CD4-positive, CD25-positive, alpha-beta regulatory T cell (primary cell): ENCODE measurements at regions not wholly inside any gene's neighbourhood (a gene's known extent, or its start where the extent isn't known, plus 50 kb on each side); places are given as distances from the start of the nearest gene placed in this dataset.

Experiments used
- ATAC-seq, 2 donors: fragments of 150-1000 bp; cut with Tn5 transposase; one replicate each; pipeline ENCODE4 v1.10.0; 2021; ENCODE audit warnings: low read depth in 2 of 2, moderate number of reproducible peaks in 2 of 2, moderate library complexity in 1 of 2
- DNase-seq, 3 donors: peaks; one replicate each; pipeline versions ENCODE4 v3.0.0 to v3.0.0-alpha.2; 2012 to 2022; ENCODE audit warnings: mixed read lengths in 1 of 3
- H3K27ac ChIP-seq: one replicate; pipeline ENCODE4 v1.7.0; 2013; ENCODE audit warnings: mild to moderate bottlenecking, low read length; ENCODE audit not compliant: insufficient read depth, poor library complexity, severe bottlenecking
- H3K27me3 ChIP-seq: one replicate; pipeline ENCODE4 v1.7.0; 2013; ENCODE audit warnings: low read length; ENCODE audit not compliant: control insufficient read depth, insufficient read depth
- H3K36me3 ChIP-seq: one replicate; pipeline ENCODE4 v1.7.0; 2013; ENCODE audit warnings: mild to moderate bottlenecking, low read length, moderate library complexity; ENCODE audit not compliant: control insufficient read depth, insufficient read depth
- H3K4me1 ChIP-seq: 2 replicates; pipeline ENCODE4 v1.7.0; 2013; ENCODE audit warnings: mild to moderate bottlenecking, low read length; ENCODE audit not compliant: insufficient read depth, control insufficient read depth, poor library complexity, severe bottlenecking
- H3K4me3 ChIP-seq: one replicate; pipeline ENCODE4 v1.7.0; 2013; ENCODE audit warnings: low read depth, mild to moderate bottlenecking, low read length, moderate library complexity
- H3K9me3 ChIP-seq, 2 experiments: 1 replicate in 1 of 2; 2 replicates in 1 of 2; pipeline ENCODE4 v1.7.0; 2013; ENCODE audit warnings: low read length in 2 of 2, mild to moderate bottlenecking in 1 of 2, moderate library complexity in 1 of 2; ENCODE audit not compliant: control insufficient read depth in 2 of 2
- H3K27ac Mint-ChIP-seq, 3 donors: one replicate each; pipeline ENCODE4 v1.8.0; 2020 to 2022; ENCODE audit warnings: mild to moderate bottlenecking in 3 of 3, mixed read lengths in 3 of 3, moderate library complexity in 2 of 3
- H3K27me3 Mint-ChIP-seq: one replicate; pipeline ENCODE4 v1.8.0; 2022; ENCODE audit warnings: mild to moderate bottlenecking, mixed read lengths
- H3K36me3 Mint-ChIP-seq: one replicate; pipeline ENCODE4 v1.8.0; 2020; ENCODE audit warnings: mixed read lengths
- H3K4me1 Mint-ChIP-seq, 4 donors: one replicate each; pipeline ENCODE4 v1.8.0; 2020 to 2022; ENCODE audit warnings: mixed read lengths in 4 of 4, mild to moderate bottlenecking in 1 of 4
- H3K4me3 Mint-ChIP-seq, 4 donors: one replicate each; pipeline ENCODE4 v1.8.0; 2020 to 2022; ENCODE audit warnings: mild to moderate bottlenecking in 4 of 4, mixed read lengths in 4 of 4, moderate library complexity in 3 of 4
- H3K9me3 Mint-ChIP-seq, 7 donors: one replicate each; pipeline ENCODE4 v1.8.0; 2020 to 2022; ENCODE audit warnings: mixed read lengths in 7 of 7, mild to moderate bottlenecking in 3 of 7, moderate library complexity in 2 of 7

- Mint-ChIP-seq H3K36me3 (no peaks in the 10 kb centered on the region), H3K4me1 (no peaks in the 10 kb centered on the region), H3K27ac (no peak overlapping the region), H3K4me3 (no peak overlapping the region), H3K9me3 (peaks cover 0 to 2% (median 0%) of the 10 kb centered on the region in 7 donors), H3K27me3 (peaks cover 4% of the 10 kb centered on the region)
- Histone ChIP-seq H3K36me3 (no peaks in the 10 kb centered on the region), H3K27me3 (no peaks in the 10 kb centered on the region), H3K4me1 (no peaks in the 10 kb centered on the region), H3K27ac (no peak overlapping the region), H3K9me3 (no peaks in the 10 kb centered on the region), H3K4me3 (no peak overlapping the region)
- ATAC-seq, result no peak
- DNase-seq, result no peak
Measured at GRCh38 chr13:77988355-77988754, 69.7 kb upstream of the EDNRB start.

- Histone ChIP-seq H3K4me1 (no peaks in the 10 kb centered on the region), H3K27ac (no peak overlapping the region), H3K9me3 (no peaks in the 10 kb centered on the region), H3K4me3 (no peak overlapping the region), H3K36me3 (no peaks in the 10 kb centered on the region), H3K27me3 (no peaks in the 10 kb centered on the region)
- ATAC-seq, result no peak
- no peak for DNase-seq
- no peaks in the 10 kb centered on the region for H3K36me3 Mint-ChIP-seq
- H3K27me3 Mint-ChIP-seq, result no peaks in the 10 kb centered on the region
- H3K9me3 Mint-ChIP-seq, result peaks cover 0 to 3% (median 0%) of the 10 kb centered on the region in 7 donors
- H3K4me1 Mint-ChIP-seq, result no peaks in the 10 kb centered on the region
- H3K4me3 Mint-ChIP-seq, result no peak overlapping the region
- H3K27ac Mint-ChIP-seq, result no peak overlapping the region
Measured at GRCh38 chr13:77986713-77987112, 68.1 kb upstream of the EDNRB start.

GRCh38 chr13:77985866-77986636 lies 67.4 kb upstream of the EDNRB start:
- no peak overlapping the region for H3K4me3 Mint-ChIP-seq
- H3K27me3 ChIP-seq, result no peaks in the 10 kb centered on the region

GRCh38 chr13:77981281-77981881 lies 62.8 kb upstream of the EDNRB start:
- ATAC-seq, result no peak
- H3K27me3 Mint-ChIP-seq, result no peaks in the 10 kb centered on the region
- Histone ChIP-seq H3K27ac (no peak overlapping the region), H3K36me3 (no peaks in the 10 kb centered on the region), H3K4me1 (no peaks in the 10 kb centered on the region), H3K4me3 (no peak overlapping the region), H3K9me3 (no peaks in the 10 kb centered on the region), H3K27me3 (no peaks in the 10 kb centered on the region)
- no peak overlapping the region for H3K27ac Mint-ChIP-seq
- no peaks in the 10 kb centered on the region for H3K36me3 Mint-ChIP-seq
- DNase-seq, result no peak
- no peak overlapping the region for H3K4me3 Mint-ChIP-seq
- no peaks in the 10 kb centered on the region for H3K4me1 Mint-ChIP-seq
- H3K9me3 Mint-ChIP-seq, result peaks cover 0 to 5% (median 0%) of the 10 kb centered on the region in 7 donors

More at GRCh38 chr13:77985866-77986636, 67.4 kb upstream of the EDNRB start:
- Mint-ChIP-seq H3K27ac (no peak overlapping the region), H3K9me3 (peaks cover 0 to 4% (median 0%) of the 10 kb centered on the region in 7 donors), H3K4me1 (no peaks in the 10 kb centered on the region), H3K27me3 (no peaks in the 10 kb centered on the region), H3K36me3 (no peaks in the 10 kb centered on the region)
- DNase-seq (no peak), ATAC-seq (no peak)
- no peak overlapping the region for H3K27ac ChIP-seq
- H3K36me3 ChIP-seq, result no peaks in the 10 kb centered on the region
- H3K4me1 ChIP-seq, result no peaks in the 10 kb centered on the region
- no peak overlapping the region for H3K4me3 ChIP-seq
- no peaks in the 10 kb centered on the region for H3K9me3 ChIP-seq

GRCh38 chr13:77980592-77980991 lies 62.0 kb upstream of the EDNRB start:
- no peaks in the 10 kb centered on the region for H3K27me3 Mint-ChIP-seq
- H3K27ac ChIP-seq, result no peak overlapping the region
- DNase-seq (no peak), ATAC-seq (no peak)
- H3K36me3 ChIP-seq, result no peaks in the 10 kb centered on the region
- H3K4me1 ChIP-seq, result no peaks in the 10 kb centered on the region
- H3K9me3 Mint-ChIP-seq, result peaks cover 0 to 6% (median 0%) of the 10 kb centered on the region in 7 donors
- H3K9me3 ChIP-seq, result no peaks in the 10 kb centered on the region
- H3K27me3 ChIP-seq, result no peaks in the 10 kb centered on the region
- H3K36me3 Mint-ChIP-seq, result no peaks in the 10 kb centered on the region
- no peak overlapping the region for H3K4me3 Mint-ChIP-seq
- no peak overlapping the region for H3K27ac Mint-ChIP-seq
- H3K4me1 Mint-ChIP-seq, result no peaks in the 10 kb centered on the region
- no peak overlapping the region for H3K4me3 ChIP-seq

GRCh38 chr13:77979721-77980385 lies 61.2 kb upstream of the EDNRB start:
- H3K9me3 ChIP-seq, result no peaks in the 10 kb centered on the region
- H3K4me3 ChIP-seq, result no peak overlapping the region
- no peak overlapping the region for H3K27ac ChIP-seq
- H3K27me3 ChIP-seq, result no peaks in the 10 kb centered on the region
- no peak for DNase-seq
- no peaks in the 10 kb centered on the region for H3K4me1 Mint-ChIP-seq
- ATAC-seq, result no peak
- no peaks in the 10 kb centered on the region for H3K36me3 Mint-ChIP-seq
- no peak overlapping the region for H3K4me3 Mint-ChIP-seq
- H3K9me3 Mint-ChIP-seq, result peaks cover 0 to 7% (median 0%) of the 10 kb centered on the region in 7 donors
- H3K36me3 ChIP-seq, result no peaks in the 10 kb centered on the region
- H3K4me1 ChIP-seq, result no peaks in the 10 kb centered on the region
- H3K27ac Mint-ChIP-seq, result no peak overlapping the region
- H3K27me3 Mint-ChIP-seq, result no peaks in the 10 kb centered on the region

- Mint-ChIP-seq H3K36me3 (no peaks in the 10 kb centered on the region), H3K4me3 (no peak overlapping the region), H3K4me1 (no peaks in the 10 kb centered on the region), H3K9me3 (peaks cover 0 to 3% (median 0%) of the 10 kb centered on the region in 7 donors), H3K27ac (no peak overlapping the region), H3K27me3 (no peaks in the 10 kb centered on the region)
- Histone ChIP-seq H3K36me3 (no peaks in the 10 kb centered on the region), H3K4me3 (no peak overlapping the region), H3K4me1 (no peaks in the 10 kb centered on the region), H3K27ac (no peak overlapping the region), H3K27me3 (no peaks in the 10 kb centered on the region), H3K9me3 (no peaks in the 10 kb centered on the region)
- DNase-seq (no peak), ATAC-seq (no peak)
Measured at GRCh38 chr13:77975358-77976042, 56.9 kb upstream of the EDNRB start.
